Fibroblast of the aortic adventitia (primary cell): ENCODE measurements at regions not wholly inside any gene's neighbourhood (a gene's known extent, or its start where the extent isn't known, plus 50 kb on each side); places are given as distances from the start of the nearest gene placed in this dataset.

Experiments
- DNase-seq: peaks from one replicate; pipeline ENCODE4 v3.0.0-alpha.2; 2010; ENCODE audit warnings: low read depth
- H3K4me3 ChIP-seq: 2 replicates; pipeline ENCODE4 v1.5.1; 2011; ENCODE audit warnings: low read depth, mild to moderate bottlenecking, control low read depth, low read length, moderate library complexity
- CTCF ChIP-seq: IDR thresholded peaks from 2 replicates; pipeline ENCODE4 v1.5.1; 2011; ENCODE audit warnings: mild to moderate bottlenecking, low read length, control low read depth, inconsistent platforms; ENCODE audit not compliant: insufficient read depth

DNA sequence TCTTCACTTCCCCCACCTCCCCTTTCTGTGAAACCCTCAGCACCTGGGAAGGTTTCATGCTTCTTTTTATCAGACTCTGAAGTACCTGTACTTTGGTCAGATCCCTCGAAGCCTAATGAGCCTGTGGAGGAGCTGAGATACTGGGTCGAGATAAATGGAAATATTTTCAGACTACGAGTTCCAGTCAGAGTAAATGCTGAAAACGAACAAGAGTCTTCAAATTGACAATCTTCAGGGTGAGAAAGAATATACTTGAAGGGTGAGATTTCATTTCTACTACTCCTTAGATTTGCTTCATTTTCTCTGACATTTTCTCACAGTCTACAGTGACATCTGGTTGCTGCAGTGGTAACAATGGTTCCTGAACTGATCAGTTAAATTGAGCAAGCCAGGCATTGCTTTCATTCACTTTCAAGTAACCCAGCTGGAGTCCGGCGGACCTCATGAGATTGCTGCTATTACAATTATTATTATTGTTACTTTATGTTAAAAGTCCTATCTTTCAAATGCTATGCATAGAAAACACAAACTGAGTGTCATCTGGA lies 337.2 kb downstream of the VGLL3 start:
- DNase-seq = no peak
- TF ChIP-seq CTCF = no peak
- H3K4me3 ChIP-seq = no peak overlapping the region

- DNase-seq = no peak
- no peak for TF ChIP-seq CTCF
- no peak overlapping the region for H3K4me3 ChIP-seq
These were observed 342.9 kb downstream of the VGLL3 start for GRCh38 chr3:86648087-86648486.

- H3K4me3 ChIP-seq = no peak overlapping the region
These were observed 345.2 kb downstream of the VGLL3 start for GRCh38 chr3:86645756-86646155.

DNA sequence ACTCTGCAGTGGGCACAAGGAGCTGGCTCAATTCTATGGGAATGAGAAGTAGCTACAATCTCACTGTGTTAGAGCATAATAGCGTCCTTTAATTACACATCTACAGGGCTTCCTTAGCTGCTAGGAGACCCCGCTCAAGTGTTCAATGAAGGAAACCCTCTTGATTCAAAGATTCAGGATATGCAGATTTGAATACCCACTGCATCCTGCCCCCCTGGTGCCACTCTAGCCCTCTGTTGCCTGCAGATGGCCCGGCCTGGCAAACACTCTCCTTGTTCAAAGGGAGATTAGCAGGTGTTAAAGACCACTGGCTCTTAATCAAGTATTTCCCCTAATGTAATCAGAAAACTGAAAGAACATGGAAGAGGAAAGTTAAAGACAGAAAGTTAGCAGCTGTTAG lies 356.6 kb downstream of the VGLL3 start:
- H3K4me3 ChIP-seq = no peak overlapping the region
- TF ChIP-seq CTCF = no peak
- DNase-seq = no peak

More at GRCh38 chr3:86645756-86646155, 345.2 kb downstream of the VGLL3 start:
- DNase-seq = no peak
- TF ChIP-seq CTCF = no peak

DNA sequence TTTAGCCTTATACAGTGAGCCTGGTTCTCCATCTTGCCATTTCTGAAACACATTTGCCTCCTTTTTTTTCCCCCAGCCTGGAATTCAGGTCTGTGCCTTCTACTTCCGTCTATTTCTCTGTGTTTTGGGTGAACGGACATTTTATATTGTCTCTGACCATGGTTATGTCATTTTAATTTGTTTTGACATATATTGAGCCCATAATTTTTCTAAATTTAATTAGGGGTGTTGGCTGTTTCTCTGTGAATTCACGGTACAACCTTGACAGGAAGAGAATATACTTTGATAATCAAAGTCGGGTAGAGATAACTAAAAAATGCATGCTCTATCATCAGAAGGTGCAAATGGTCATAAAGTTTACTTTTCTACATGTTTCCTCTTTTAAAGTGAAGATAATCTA lies 361.4 kb downstream of the VGLL3 start:
- DNase-seq = no peak
- TF ChIP-seq CTCF = no peak
- no peak overlapping the region for H3K4me3 ChIP-seq

DNA sequence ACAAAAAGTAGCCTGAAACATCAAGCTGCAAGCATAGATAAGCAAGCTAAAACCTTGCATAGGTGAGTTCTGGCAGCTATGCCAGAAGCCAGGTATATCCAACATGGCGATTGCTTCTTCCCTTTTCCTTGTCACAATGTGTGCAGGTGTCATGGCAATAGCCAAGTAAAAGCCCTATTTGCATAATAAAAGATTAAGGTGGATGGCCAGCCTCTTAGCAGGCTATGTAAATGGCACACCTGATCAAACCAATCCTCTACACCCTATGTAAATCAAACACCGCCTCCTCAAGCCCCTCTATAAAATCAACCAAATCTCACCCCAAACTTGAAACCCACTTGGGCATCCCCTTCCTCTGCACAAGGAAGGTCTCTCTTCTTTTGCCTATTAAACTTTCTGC lies 366.8 kb downstream of the VGLL3 start:
- no peak for DNase-seq
- H3K4me3 ChIP-seq = no peak overlapping the region
- no peak for TF ChIP-seq CTCF

DNA sequence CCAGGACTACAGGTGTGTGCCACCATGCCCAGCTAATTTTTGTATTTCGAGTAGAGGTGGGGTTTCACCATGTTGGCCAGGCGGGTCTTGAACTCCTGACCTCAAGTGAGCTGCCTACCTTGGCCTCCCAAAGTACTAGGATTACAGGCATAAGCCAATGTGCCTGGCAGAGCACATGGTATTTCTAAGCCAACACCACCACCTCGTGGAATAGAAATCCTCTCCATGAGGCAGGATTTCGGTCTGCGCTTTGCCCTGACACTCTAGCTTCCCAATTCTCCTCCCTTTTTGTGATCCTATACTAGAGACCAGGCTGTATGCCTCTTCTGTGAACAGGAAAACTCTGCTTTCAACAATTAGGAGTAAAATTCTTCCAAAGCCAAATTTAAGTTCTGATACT lies 372.2 kb downstream of the VGLL3 start:
- DNase-seq = no peak
- H3K4me3 ChIP-seq = no peak overlapping the region
- no peak for TF ChIP-seq CTCF
